Lower leg skin (tissue), 4 donors: ENCODE measurements at regions not wholly inside any gene's neighbourhood (a gene's known extent, or its start where the extent isn't known, plus 50 kb on each side); places are given as distances from the start of the nearest gene placed in this dataset.
"Not testable (repeated sequence)": the region's sequence is repeated elsewhere in the genome, so short reads cannot be mapped to it uniquely, and the experiment has no call there.

ENCODE experiments used
- DNase-seq, 2 donors: peaks; one replicate each; pipeline ENCODE4 v3.0.0-alpha.2; 2019; ENCODE audit warnings: low spot score in 2 of 2
- H3K4me3 ChIP-seq: fragments of 200-600 bp; sonication (generic); 2 replicates; pipeline ENCODE4 v1.5.1; 2017; ENCODE audit warnings: mild to moderate bottlenecking, low read depth; ENCODE audit not compliant: poor library complexity, severe bottlenecking
- CTCF ChIP-seq, 3 donors: fragments of 450-650 bp; IDR thresholded peaks; one replicate each; pipeline ENCODE4 v1.5.1; 2016; ENCODE audit warnings: antibody characterized with exemption in 3 of 3, mild to moderate bottlenecking in 3 of 3, moderate library complexity in 2 of 3
- POLR2A ChIP-seq, 2 donors: fragments of 450-650 bp; IDR thresholded peaks; one replicate each; pipeline ENCODE4 v1.6.1; 2016 to 2017; ENCODE audit warnings: antibody characterized with exemption in 2 of 2, mild to moderate bottlenecking in 1 of 2, moderate library complexity in 1 of 2
- WGBS, 2 donors: methylation state at CpG; one replicate each; pipeline ENCODE4 v1.1.5; 2018; 5-methylcytosine and 5-hydroxymethylcytosine counted together
- intact Hi-C: fragments of 100-400 bp; cut with DNase I; formaldehyde crosslinking; loops from one replicate; pipeline ENCODE4 v1.15.0; 2023; ENCODE audit warnings: low total_unique reads

- DNase-seq = no peak
- WGBS, 2 donors = 55 to 63% methylated on average over 2 of the region's 2 CpGs
- intact Hi-C loops = no loop called here
- no peak for TF ChIP-seq CTCF (IDR thresholded peaks at IDR 0.05)
- TF ChIP-seq POLR2A (IDR thresholded peaks at IDR 0.05) = no peak
- H3K4me3 ChIP-seq = no peak overlapping the region
Observed at GRCh38 chr6:128598571-128598970, 78.2 kb upstream of the PTPRK start.

DNA sequence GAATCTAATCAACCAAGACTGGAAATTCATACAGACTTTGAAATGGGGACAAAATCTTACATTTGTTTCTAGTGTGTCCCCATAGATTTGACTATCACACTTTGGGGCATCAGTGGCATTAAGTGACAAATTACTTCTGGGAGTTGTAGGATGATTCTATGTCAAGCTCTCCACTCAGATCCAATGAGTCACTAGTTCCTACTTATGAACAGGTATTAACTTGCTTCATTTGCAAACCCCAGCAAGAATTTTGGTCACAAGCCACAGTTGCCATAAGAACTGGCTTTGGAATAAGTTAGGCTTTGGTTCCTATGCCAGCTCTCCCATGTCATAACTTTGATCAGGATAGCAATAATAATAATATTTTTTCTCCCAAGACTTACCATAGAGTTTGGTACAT, 77.6 kb upstream of the PTPRK start:
- H3K4me3 ChIP-seq = no peak overlapping the region
- DNase-seq = peak in 1 of 2 donors; percentile 48
- intact Hi-C loops = no loop called here
- TF ChIP-seq POLR2A (IDR thresholded peaks at IDR 0.05) (no peak), CTCF (IDR thresholded peaks at IDR 0.05) (no peak)

- DNase-seq = no peak
- intact Hi-C loops = no loop called here
- TF ChIP-seq POLR2A (IDR thresholded peaks at IDR 0.05) = no peak
- no peak for TF ChIP-seq CTCF (IDR thresholded peaks at IDR 0.05)
- no peak overlapping the region for H3K4me3 ChIP-seq
Observed at GRCh38 chr6:128597004-128597403, 76.6 kb upstream of the PTPRK start.

DNA sequence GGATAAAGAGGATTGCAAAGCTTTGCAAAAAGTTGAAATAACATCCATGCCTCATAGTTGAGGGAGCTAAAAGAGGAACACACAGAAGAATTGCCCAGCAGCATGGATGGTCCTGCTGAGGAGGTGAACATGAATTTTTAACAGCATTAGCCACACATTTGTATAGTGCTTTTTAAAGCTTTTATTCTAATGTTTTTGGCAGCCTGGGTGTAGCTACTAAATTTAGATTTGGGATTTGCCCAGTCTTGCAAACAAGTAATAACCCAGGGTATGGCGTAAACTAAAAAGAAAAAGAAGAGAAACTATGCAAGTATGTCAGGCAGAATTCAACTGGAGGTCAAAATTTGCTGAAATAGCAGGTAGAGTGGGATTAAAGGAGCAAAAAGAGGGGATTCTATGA, 75.1 kb upstream of the PTPRK start:
- WGBS, 2 donors = 44% methylated on average over 1 of the region's 1 CpG
- intact Hi-C loops = no loop called here
- H3K4me3 ChIP-seq = no peak overlapping the region
- DNase-seq = no peak
- no peak for TF ChIP-seq CTCF (IDR thresholded peaks at IDR 0.05)
- no peak for TF ChIP-seq POLR2A (IDR thresholded peaks at IDR 0.05)

DNA sequence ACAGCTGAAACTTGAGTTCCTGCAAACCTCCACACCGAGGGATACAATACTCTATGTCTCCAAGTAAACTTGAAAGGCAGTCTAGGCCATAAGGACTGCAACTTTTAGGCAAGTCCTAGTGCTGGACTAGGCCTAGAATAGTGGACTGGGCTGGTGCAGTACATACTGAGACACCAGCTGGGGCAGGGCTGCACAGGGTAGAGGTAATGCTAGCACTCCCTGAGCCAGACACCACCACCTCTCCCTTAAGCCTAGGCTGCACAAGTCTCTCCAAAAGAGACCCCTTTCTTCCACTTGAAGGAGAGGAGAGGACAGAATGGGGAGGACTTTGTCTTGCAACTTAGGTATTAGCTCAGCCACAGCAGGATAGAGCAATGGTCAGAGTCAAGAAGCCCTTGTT, 65.7 kb upstream of the PTPRK start:
- DNase-seq = no peak
- TF ChIP-seq CTCF (IDR thresholded peaks at IDR 0.05) = no peak
- TF ChIP-seq POLR2A (IDR thresholded peaks at IDR 0.05) = no peak
- H3K4me3 ChIP-seq = no peak overlapping the region
- 91 to 100% methylated on average over 1 of the region's 1 CpG for WGBS, 2 donors
- intact Hi-C loops = no loop called here

DNA sequence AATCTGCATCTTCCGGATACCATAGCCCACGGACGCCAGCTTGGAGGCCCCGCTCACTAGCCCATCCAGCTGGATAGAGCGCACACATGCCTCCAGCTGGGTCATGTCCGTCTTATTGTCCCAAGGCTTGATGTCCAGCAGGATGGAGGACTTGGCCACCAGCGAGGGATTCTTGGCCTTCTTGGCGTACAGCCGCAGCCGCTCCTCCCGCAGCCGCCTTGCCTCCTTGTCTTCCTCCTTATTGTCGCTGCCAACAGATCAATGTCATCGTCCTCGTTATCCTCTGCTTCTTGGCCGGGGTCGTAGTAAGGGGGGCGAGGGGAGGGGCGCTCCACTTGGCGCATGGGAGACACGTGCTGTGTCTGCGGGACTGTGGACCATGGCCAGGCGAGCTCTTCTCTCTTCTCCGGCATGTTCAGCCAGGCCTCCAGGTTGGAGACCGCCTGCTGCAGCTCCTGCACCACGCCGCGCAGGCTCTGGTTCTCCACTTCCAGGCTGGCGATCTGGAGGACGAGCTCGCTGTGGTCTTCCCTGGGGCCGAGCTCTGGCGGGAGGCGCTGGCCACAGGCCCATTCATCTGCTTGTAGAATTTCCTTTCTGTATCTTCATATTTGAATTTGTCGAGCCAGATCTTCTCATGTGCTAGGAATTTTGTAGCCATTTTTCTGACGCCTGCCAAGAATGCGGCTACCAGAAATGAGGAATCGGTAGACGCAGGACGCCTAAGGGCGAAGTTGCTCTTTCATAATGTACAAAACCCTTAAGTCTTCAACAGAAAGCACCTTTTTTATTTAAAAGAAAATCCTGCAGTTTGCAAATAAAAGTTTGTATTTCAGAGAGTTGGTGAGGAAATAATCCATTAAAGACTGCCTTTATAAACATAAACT, 60.1 kb upstream of the PTPRK start:
- no peak overlapping the region for H3K4me3 ChIP-seq
- no peak for TF ChIP-seq CTCF (IDR thresholded peaks at IDR 0.05)
- TF ChIP-seq POLR2A (IDR thresholded peaks at IDR 0.05) = no peak
- intact Hi-C loops = no loop called here
- WGBS, 2 donors = 89 to 96% methylated on average over 41 of the region's 41 CpGs
- DNase-seq = no peak

GRCh38 chr6:128575254-128575653, 54.9 kb upstream of the PTPRK start:
- WGBS, 2 donors = 96 to 97% methylated on average over 5 of the region's 5 CpGs
- DNase-seq, intact Hi-C loops, H3K4me3 ChIP-seq: not testable (repeated sequence)
